Mammary epithelial cell (primary cell): ENCODE measurements at regions not wholly inside any gene's neighbourhood (a gene's known extent, or its start where the extent isn't known, plus 50 kb on each side); places are given as distances from the start of the nearest gene placed in this dataset.

Experiments
- CTCF ChIP-seq, 2 donors: IDR thresholded peaks in 1 of 2; conservative IDR thresholded peaks in 1 of 2; 2 replicates each; pipeline ENCODE4 v1.5.1; 2011 to 2012; ENCODE audit warnings: inconsistent platforms in 2 of 2, low read length in 2 of 2, mild to moderate bottlenecking in 2 of 2, control low read depth in 1 of 2, low read depth in 1 of 2; ENCODE audit not compliant: insufficient read depth in 1 of 2; ENCODE audit errors: extremely low read depth in 1 of 2
- EZH2 ChIP-seq: IDR thresholded peaks from 2 replicates; pipeline ENCODE4 v1.6.1; 2012; ENCODE audit warnings: low read length, inconsistent platforms, borderline replicate concordance

- TF ChIP-seq CTCF (conservative IDR thresholded peaks at IDR 0.05 in 1 of 2, IDR thresholded peaks at IDR 0.05 in 1 of 2; ENCODE audit: extremely low read depth in 1 of 2, insufficient read depth in 1 of 2, low read depth in 1 of 2, low read length in 2 of 2): no peak
- TF ChIP-seq EZH2: no peak
Measured at GRCh38 chr5:6910950-6911349, 197.7 kb downstream of the TENT4A start.
